GM23338 (cell line): ENCODE measurements at regions not wholly inside any gene's neighbourhood (a gene's known extent, or its start where the extent isn't known, plus 50 kb on each side); places are given as distances from the start of the nearest gene placed in this dataset.

Experiments used
- ATAC-seq: fragments of 200-7000 bp; cut with Tn5 transposase; 3 replicates; pipeline ENCODE4 v1.9.1; 2020
- DNase-seq: peaks from one replicate; pipeline ENCODE4 v3.0.0-alpha.2; 2015; ENCODE audit warnings: low spot score
- H2AFZ ChIP-seq: fragments of 200-600 bp; sonication (generic); 2 replicates; pipeline ENCODE4 v1.8.0; 2016; ENCODE audit warnings: antibody characterized with exemption, mild to moderate bottlenecking, moderate library complexity
- H3F3A ChIP-seq: fragments of 200-600 bp; sonication (generic); replicated peaks from 2 replicates; pipeline ENCODE4 v1.8.0; 2017; ENCODE audit warnings: antibody characterized with exemption, mixed run types, low read depth
- H3K27ac ChIP-seq: fragments of 200-600 bp; sonication (generic); 2 replicates; pipeline ENCODE4 v1.6.1; 2016; ENCODE audit warnings: low read depth
- H3K27me3 ChIP-seq: fragments of 200-600 bp; sonication (generic); 2 replicates; pipeline ENCODE4 v1.8.0; 2016; ENCODE audit warnings: mild to moderate bottlenecking, mixed run types, moderate library complexity; ENCODE audit not compliant: insufficient read depth
- H3K36me3 ChIP-seq: fragments of 200-600 bp; sonication (generic); 2 replicates; pipeline ENCODE4 v1.8.0; 2016; ENCODE audit warnings: mild to moderate bottlenecking; ENCODE audit not compliant: insufficient read depth
- H3K4me1 ChIP-seq: fragments of 200-600 bp; sonication (generic); 2 replicates; pipeline ENCODE4 v1.8.0; 2016; ENCODE audit warnings: mild to moderate bottlenecking, moderate library complexity; ENCODE audit not compliant: insufficient read depth
- H3K4me2 ChIP-seq: fragments of 200-600 bp; sonication (generic); 2 replicates; pipeline ENCODE4 v1.7.1; 2017; ENCODE audit warnings: mixed run types
- H3K4me3 ChIP-seq: fragments of 200-600 bp; sonication (generic); 2 replicates; pipeline ENCODE4 v1.6.1; 2016; ENCODE audit warnings: mixed run types
- H3K79me2 ChIP-seq: fragments of 200-600 bp; sonication (generic); replicated peaks from 2 replicates; pipeline ENCODE4 v1.8.0; 2017; ENCODE audit warnings: mild to moderate bottlenecking; ENCODE audit not compliant: insufficient read depth
- H3K9me2 ChIP-seq: fragments of 200-600 bp; sonication (generic); 2 replicates; pipeline ENCODE4 v1.8.0; 2017; ENCODE audit not compliant: insufficient read depth
- H4K20me1 ChIP-seq: fragments of 200-600 bp; sonication (generic); replicated peaks from 2 replicates; pipeline ENCODE4 v1.8.0; 2017; ENCODE audit warnings: mild to moderate bottlenecking; ENCODE audit not compliant: insufficient read depth
- H3K27ac Mint-ChIP-seq: 2 replicates; pipeline ENCODE4 v1.8.0; 2020; ENCODE audit warnings: inconsistent platforms, mild to moderate bottlenecking, moderate library complexity, mixed read lengths
- H3K27me3 Mint-ChIP-seq: 3 replicates; pipeline ENCODE4 v1.8.0; 2022; ENCODE audit warnings: low read depth, mild to moderate bottlenecking, moderate library complexity, mixed read lengths, inconsistent platforms; ENCODE audit not compliant: insufficient read depth, poor library complexity
- H3K36me3 Mint-ChIP-seq: 3 replicates; pipeline ENCODE4 v1.8.0; 2021; ENCODE audit warnings: low read depth, mild to moderate bottlenecking, inconsistent platforms, moderate library complexity, mixed read lengths
- H3K4me1 Mint-ChIP-seq: 3 replicates; pipeline ENCODE4 v1.8.0; 2020; ENCODE audit warnings: mild to moderate bottlenecking, inconsistent platforms, mixed read lengths
- H3K4me3 Mint-ChIP-seq: 3 replicates; pipeline ENCODE4 v1.8.0; 2021; ENCODE audit warnings: moderate library complexity, mild to moderate bottlenecking, inconsistent platforms, mixed read lengths
- H3K9me3 Mint-ChIP-seq: 3 replicates; pipeline ENCODE4 v1.8.0; 2020; ENCODE audit warnings: moderate library complexity, mild to moderate bottlenecking, inconsistent platforms, mixed read lengths
- CREB1 ChIP-seq: fragments of 250-450 bp; sonication (Bioruptor Pico); IDR thresholded peaks from 2 replicates; pipeline ENCODE4 v1.5.0; 2020; ENCODE audit warnings: low read depth, mild to moderate bottlenecking, moderate library complexity
- CTCF ChIP-seq, 2 experiments: fragments of 200-600 bp in 1 of 2; sonication (generic) in 1 of 2; conservative IDR thresholded peaks; 2 replicates each; pipeline versions ENCODE4 v1.5.1 to v1.6.1; 2016 to 2017; ENCODE audit warnings: antibody characterized with exemption in 2 of 2, low read depth in 2 of 2, mild to moderate bottlenecking in 2 of 2, moderate library complexity in 1 of 2
- ETS1 ChIP-seq: IDR thresholded peaks from 2 replicates; pipeline ENCODE4 v1.6.1; 2016; ENCODE audit warnings: antibody characterized with exemption
- EZH2 ChIP-seq: fragments of 200-600 bp; sonication (generic); IDR thresholded peaks from one replicate; pipeline ENCODE4 v1.8.0; 2017; ENCODE audit warnings: antibody characterized with exemption, mild to moderate bottlenecking, low read depth; ENCODE audit not compliant: unreplicated experiment
- EZH2phosphoT487 ChIP-seq: fragments of 200-600 bp; sonication (generic); IDR thresholded peaks from one replicate; pipeline ENCODE4 v1.8.1; 2018; ENCODE audit warnings: antibody characterized with exemption; ENCODE audit not compliant: unreplicated experiment
- JUNB ChIP-seq: IDR thresholded peaks from one replicate; pipeline ENCODE4 v1.6.1; 2016; ENCODE audit warnings: antibody characterized with exemption; ENCODE audit not compliant: unreplicated experiment
- NANOG ChIP-seq: IDR thresholded peaks from 2 replicates; pipeline ENCODE4 v1.6.1; 2016; ENCODE audit warnings: antibody characterized with exemption, borderline replicate concordance
- POLR2AphosphoS5 ChIP-seq: IDR thresholded peaks from 2 replicates; pipeline ENCODE4 v1.6.1; 2016; ENCODE audit warnings: antibody characterized with exemption, low read depth
- STAT1 ChIP-seq: IDR thresholded peaks from one replicate; pipeline ENCODE4 v1.6.1; 2016; ENCODE audit warnings: antibody characterized with exemption; ENCODE audit not compliant: unreplicated experiment
- ZNF114 ChIP-seq: fragments of 250-450 bp; sonication (Bioruptor Pico); IDR thresholded peaks from 2 replicates; pipeline ENCODE4 v1.5.0; 2020; ENCODE audit warnings: mild to moderate bottlenecking, moderate library complexity
- ZNF331 ChIP-seq: fragments of 250-450 bp; sonication (Bioruptor Pico); IDR thresholded peaks from 2 replicates; pipeline ENCODE4 v1.5.0; 2020; ENCODE audit warnings: low read depth, mild to moderate bottlenecking, moderate library complexity
- ZNF462 ChIP-seq: fragments of 250-450 bp; sonication (Bioruptor Pico); IDR thresholded peaks from 2 replicates; pipeline ENCODE4 v1.5.0; 2020; ENCODE audit warnings: mild to moderate bottlenecking, moderate library complexity
- TF ChIP-seq, protein P1 (sequence below): IDR thresholded peaks from one replicate; pipeline ENCODE4 v1.6.1; 2018; ENCODE audit warnings: antibody characterized with exemption; ENCODE audit not compliant: unreplicated experiment

DNA sequence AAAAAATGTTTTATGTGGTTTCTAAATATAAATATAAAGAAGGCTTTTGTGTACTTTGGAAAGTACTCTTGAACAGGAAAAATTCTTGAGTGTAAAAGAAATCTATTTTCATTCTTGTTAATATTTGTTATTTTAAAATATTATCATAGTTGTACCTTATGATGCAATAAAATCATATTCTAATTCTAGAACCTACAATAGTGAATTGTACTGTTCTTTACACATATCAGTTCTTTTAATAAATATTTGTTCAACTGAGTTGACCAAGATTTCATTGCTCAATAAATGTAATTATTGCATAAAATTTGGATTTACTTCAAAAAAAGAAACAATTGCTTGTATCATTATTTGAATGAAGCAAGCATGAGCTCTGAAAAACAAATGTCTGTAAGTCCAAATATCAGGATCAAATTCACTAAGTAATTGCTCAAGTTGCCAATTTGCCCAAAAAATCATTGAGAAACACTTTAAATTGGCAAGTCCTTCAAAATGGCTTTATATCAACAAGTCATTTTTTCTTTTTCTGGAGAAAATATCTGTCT, 191.6 kb upstream of the SLC16A7 start:
- no peak overlapping the region; the same call in 1 of the 2 replicates for H2AFZ ChIP-seq
- Mint-ChIP-seq H3K9me3 (peaks cover 5% of the 10 kb centered on the region; the same call in 2 of the 3 replicates), H3K27ac (no peak overlapping the region), H3K4me3 (no peak overlapping the region), H3K36me3 (no peaks in the 10 kb centered on the region), H3K4me1 (peaks cover 3% of the 10 kb centered on the region; the same call in 2 of the 3 replicates), H3K27me3 (no peaks in the 10 kb centered on the region)
- H3K36me3 ChIP-seq, result no peaks in the 10 kb centered on the region
- no peaks in the 10 kb centered on the region for H3K27me3 ChIP-seq
- peak overlapping the region; percentile 12; the same call in 1 of the 2 replicates for H3K27ac ChIP-seq
- H3K4me3 ChIP-seq, result no peak overlapping the region
- no peaks in the 10 kb centered on the region for H3F3A ChIP-seq
- DNase-seq (no peak), ATAC-seq (no peak)
- TF ChIP-seq ETS1 (no peak), ZNF114 (CRISPR knock-in tag) (no peak), NANOG (no peak), CTCF (conservative IDR thresholded peaks at IDR 0.05; ENCODE audit: low read depth in 2 of 2) (no peak), POLR2AphosphoS5 (no peak), STAT1 (no peak), EZH2phosphoT487 (no peak), ZNF462 (no peak), CREB1 (CRISPR knock-in tag) (no peak), EZH2 (no peak), ZNF331 (no peak), JUNB (no peak)
- TF ChIP-seq, protein P1, sequence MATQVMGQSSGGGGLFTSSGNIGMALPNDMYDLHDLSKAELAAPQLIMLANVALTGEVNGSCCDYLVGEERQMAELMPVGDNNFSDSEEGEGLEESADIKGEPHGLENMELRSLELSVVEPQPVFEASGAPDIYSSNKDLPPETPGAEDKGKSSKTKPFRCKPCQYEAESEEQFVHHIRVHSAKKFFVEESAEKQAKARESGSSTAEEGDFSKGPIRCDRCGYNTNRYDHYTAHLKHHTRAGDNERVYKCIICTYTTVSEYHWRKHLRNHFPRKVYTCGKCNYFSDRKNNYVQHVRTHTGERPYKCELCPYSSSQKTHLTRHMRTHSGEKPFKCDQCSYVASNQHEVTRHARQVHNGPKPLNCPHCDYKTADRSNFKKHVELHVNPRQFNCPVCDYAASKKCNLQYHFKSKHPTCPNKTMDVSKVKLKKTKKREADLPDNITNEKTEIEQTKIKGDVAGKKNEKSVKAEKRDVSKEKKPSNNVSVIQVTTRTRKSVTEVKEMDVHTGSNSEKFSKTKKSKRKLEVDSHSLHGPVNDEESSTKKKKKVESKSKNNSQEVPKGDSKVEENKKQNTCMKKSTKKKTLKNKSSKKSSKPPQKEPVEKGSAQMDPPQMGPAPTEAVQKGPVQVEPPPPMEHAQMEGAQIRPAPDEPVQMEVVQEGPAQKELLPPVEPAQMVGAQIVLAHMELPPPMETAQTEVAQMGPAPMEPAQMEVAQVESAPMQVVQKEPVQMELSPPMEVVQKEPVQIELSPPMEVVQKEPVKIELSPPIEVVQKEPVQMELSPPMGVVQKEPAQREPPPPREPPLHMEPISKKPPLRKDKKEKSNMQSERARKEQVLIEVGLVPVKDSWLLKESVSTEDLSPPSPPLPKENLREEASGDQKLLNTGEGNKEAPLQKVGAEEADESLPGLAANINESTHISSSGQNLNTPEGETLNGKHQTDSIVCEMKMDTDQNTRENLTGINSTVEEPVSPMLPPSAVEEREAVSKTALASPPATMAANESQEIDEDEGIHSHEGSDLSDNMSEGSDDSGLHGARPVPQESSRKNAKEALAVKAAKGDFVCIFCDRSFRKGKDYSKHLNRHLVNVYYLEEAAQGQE, result no peak
- H3K4me1 ChIP-seq, result no peaks in the 10 kb centered on the region
- no peaks in the 10 kb centered on the region for H3K9me2 ChIP-seq
- H3K79me2 ChIP-seq, result no peaks in the 10 kb centered on the region
- H4K20me1 ChIP-seq, result no peaks in the 10 kb centered on the region
- H3K4me2 ChIP-seq, result no peak overlapping the region
